ENCODE measurements at regions not wholly inside any gene's neighbourhood (a gene's known extent, or its start where the extent isn't known, plus 50 kb on each side); places are given as distances from the start of the nearest gene placed in this dataset.

- Histone ChIP-seq H4K8ac (ENCODE audit: extremely low read depth, insufficient read depth, low read length) (no peak overlapping the region), H3K79me1 (ENCODE audit: low read depth, low read length) (no peaks in the 10 kb centered on the region), H3K27ac (ENCODE audit: low read depth, low read length) (no peak overlapping the region), H2BK20ac (ENCODE audit: low read length) (no peak overlapping the region), H3K4me1 (replicated peaks in 1 of 4; ENCODE audit: control insufficient read depth in 3 of 4, insufficient read depth in 4 of 4, low read length in 3 of 4) (no peaks in the 10 kb centered on the region), H2BK12ac (ENCODE audit: low read depth, low read length) (no peak overlapping the region), H3K4me2 (ENCODE audit: insufficient read depth in 1 of 2, low read depth in 2 of 2, low read length in 2 of 2) (no peak overlapping the region), H2BK5ac (ENCODE audit: low read depth, low read length) (no peak overlapping the region), H3K56ac (replicated peaks; ENCODE audit: insufficient read length, low read depth, low read length) (no peak overlapping the region), H3K23ac (ENCODE audit: insufficient read length) (no peak overlapping the region), H3K79me2 (ENCODE audit: control insufficient read depth in 1 of 2, insufficient read depth in 2 of 2, low read length in 2 of 2) (no peaks in the 10 kb centered on the region), H4K20me1 (replicated peaks in 1 of 2; ENCODE audit: control insufficient read depth in 1 of 2, insufficient read depth in 2 of 2, low read length in 2 of 2) (no peaks in the 10 kb centered on the region), H3K4ac (replicated peaks; ENCODE audit: insufficient read length, low read depth, low read length) (no peak overlapping the region), H2BK15ac (ENCODE audit: low read length) (no peak overlapping the region), H3K18ac (ENCODE audit: extremely low read depth, low read length) (no peak overlapping the region), H2BK120ac (replicated peaks; ENCODE audit: low read depth, low read length) (no peak overlapping the region), H3K27me3 (replicated peaks in 1 of 4; ENCODE audit: control insufficient read depth in 3 of 4, extremely low read depth in 1 of 4, insufficient read depth in 3 of 4, low read length in 3 of 4) (no peaks in the 10 kb centered on the region), H3K9ac (replicated peaks in 1 of 4; ENCODE audit: extremely low read depth in 1 of 4, low read depth in 3 of 4, low read length in 3 of 4) (no peak overlapping the region), H3K9me3 (ENCODE audit: insufficient read depth in 2 of 2, low read depth in 1 of 2, low read length in 1 of 2) (peaks cover 5 to 7% of the 10 kb centered on the region in 2 experiments; a peak in 1 of 4 replicates), H4K5ac (ENCODE audit: insufficient read length, low read depth, low read length) (no peak overlapping the region), H4K91ac (replicated peaks; ENCODE audit: insufficient read length, low read length) (no peak overlapping the region), H3K23me2 (ENCODE audit: low read depth, low read length) (no peaks in the 10 kb centered on the region), H2AFZ (ENCODE audit: low read length) (no peak overlapping the region), H2AK5ac (ENCODE audit: low read depth, low read length) (no peak overlapping the region), H3K4me3 (ENCODE audit: extremely low read depth in 1 of 4, insufficient read depth in 2 of 4, low read depth in 3 of 4, low read length in 4 of 4) (no peak overlapping the region), H3K36me3 (ENCODE audit: control insufficient read depth in 2 of 4, insufficient read depth in 4 of 4, low read length in 3 of 4) (no peaks in the 10 kb centered on the region), H3K14ac (ENCODE audit: insufficient read length) (no peak overlapping the region)
- TF ChIP-seq EP300 (IDR thresholded peaks at IDR 0.05; ENCODE audit: borderline replicate concordance in 1 of 2, low read depth in 2 of 2, low read length in 2 of 2) (no peak), POLR2AphosphoS5 (IDR thresholded peaks at IDR 0.05; ENCODE audit: low read depth, low read length) (no peak), KDM5A (IDR thresholded peaks at IDR 0.05; ENCODE audit: low read length) (no peak), E2F6 (IDR thresholded peaks at IDR 0.05) (no peak), SP4 (IDR thresholded peaks at IDR 0.05; ENCODE audit: low read length) (no peak), ZNF274 (IDR thresholded peaks at IDR 0.05; ENCODE audit: borderline replicate concordance, extremely low read depth, low read length) (no peak), CREB1 (IDR thresholded peaks at IDR 0.05) (no peak)
- CTCF ChIA-PET (ENCODE audit: partially characterized antibody) = no interaction called here
- DNase-seq (ENCODE audit: low read depth in 1 of 2, low spot score in 2 of 2) (no peak), FAIRE-seq (no peak)
- 97% methylated on average over 4 of the region's 4 CpGs; no CpG with 5 or more reads in 1 of the 2 experiments for WGBS, 2 experiments (ENCODE audit: extremely low coverage in 1 of 2, insufficient coverage in 1 of 2, insufficient read length in 1 of 2, insufficient replicate concordance in 2 of 2, low coverage in 1 of 2, low lambda C conversion rate in 2 of 2, missing lambda C conversion rate in 1 of 2)
- POLR2A ChIA-PET (ENCODE audit: partially characterized antibody) = no interaction called here
These were observed 749.4 kb upstream of the SLC10A2 start for GRCh38 chr13:103815619-103816018.
